GM19452 (cell line): ENCODE measurements at regions not wholly inside any gene's neighbourhood (a gene's known extent, or its start where the extent isn't known, plus 50 kb on each side); places are given as distances from the start of the nearest gene placed in this dataset.
A peak's percentile ranks its signal among the peaks of the same experiment; 100 is the strongest.

Source experiments
- ATAC-seq: cut with Tn5 transposase; IDR thresholded peaks from one replicate; pipeline ENCODE4 v1.9.1; 2021; ENCODE audit not compliant: unreplicated experiment

- ATAC-seq, result no peak
These were observed 560.5 kb upstream of the MEF2C start for GRCh38 chr5:89443508-89443907.

- ATAC-seq, result no peak
These were observed 559.0 kb upstream of the MEF2C start for GRCh38 chr5:89441965-89442364.

- no peak for ATAC-seq
These were observed 557.7 kb upstream of the MEF2C start for GRCh38 chr5:89440670-89441069.

GRCh38 chr5:89437450-89438435 lies 554.8 kb upstream of the MEF2C start:
- ATAC-seq, result no peak

- ATAC-seq, result no peak
These were observed 553.5 kb upstream of the MEF2C start for GRCh38 chr5:89436464-89436863.

- peak; percentile 69 for ATAC-seq
These were observed 552.4 kb upstream of the MEF2C start for GRCh38 chr5:89435347-89435746.

GRCh38 chr5:89428624-89429023 lies 545.6 kb upstream of the MEF2C start:
- no peak for ATAC-seq

- no peak for ATAC-seq
These were observed 542.1 kb upstream of the MEF2C start for GRCh38 chr5:89425062-89425461.

- ATAC-seq, result no peak
These were observed 538.1 kb upstream of the MEF2C start for GRCh38 chr5:89421035-89421434.

GRCh38 chr5:89418407-89419085 lies 535.6 kb upstream of the MEF2C start:
- ATAC-seq, result no peak

GRCh38 chr5:89417990-89418389 lies 535.0 kb upstream of the MEF2C start:
- ATAC-seq, result no peak

- ATAC-seq, result no peak
These were observed 534.5 kb upstream of the MEF2C start for GRCh38 chr5:89417515-89417914.

- no peak for ATAC-seq
These were observed 528.9 kb upstream of the MEF2C start for GRCh38 chr5:89411891-89412290.

GRCh38 chr5:89407054-89407453 lies 524.1 kb upstream of the MEF2C start:
- no peak for ATAC-seq

- ATAC-seq, result no peak
These were observed 518.7 kb upstream of the MEF2C start for GRCh38 chr5:89401659-89402058.

GRCh38 chr5:89401012-89401411 lies 518.0 kb upstream of the MEF2C start:
- no peak for ATAC-seq

GRCh38 chr5:89399548-89399947 lies 516.6 kb upstream of the MEF2C start:
- no peak for ATAC-seq

- ATAC-seq, result peak; percentile 89
These were observed 514.1 kb upstream of the MEF2C start for GRCh38 chr5:89397096-89397495.

- ATAC-seq, result peak; percentile 63
These were observed 513.4 kb upstream of the MEF2C start for GRCh38 chr5:89396278-89396954.

GRCh38 chr5:89395111-89395510 lies 512.1 kb upstream of the MEF2C start:
- ATAC-seq, result no peak

- ATAC-seq, result no peak
These were observed 505.9 kb upstream of the MEF2C start for GRCh38 chr5:89388872-89389271.

GRCh38 chr5:89384391-89384790 lies 501.4 kb upstream of the MEF2C start:
- ATAC-seq, result no peak
